NCI-H748 treated with DMSO at 0.1 percent for 48 hours (cell line): ENCODE measurements at regions not wholly inside any gene's neighbourhood (a gene's known extent, or its start where the extent isn't known, plus 50 kb on each side); places are given as distances from the start of the nearest gene placed in this dataset.
"Not testable (repeated sequence)": the region's sequence is repeated elsewhere in the genome, so short reads cannot be mapped to it uniquely, and the experiment has no call there.

Experiments used
- DNase-seq: peaks from one replicate; lab custom pipeline; 2025; lab: John Stamatoyannopoulos, UW

DNA sequence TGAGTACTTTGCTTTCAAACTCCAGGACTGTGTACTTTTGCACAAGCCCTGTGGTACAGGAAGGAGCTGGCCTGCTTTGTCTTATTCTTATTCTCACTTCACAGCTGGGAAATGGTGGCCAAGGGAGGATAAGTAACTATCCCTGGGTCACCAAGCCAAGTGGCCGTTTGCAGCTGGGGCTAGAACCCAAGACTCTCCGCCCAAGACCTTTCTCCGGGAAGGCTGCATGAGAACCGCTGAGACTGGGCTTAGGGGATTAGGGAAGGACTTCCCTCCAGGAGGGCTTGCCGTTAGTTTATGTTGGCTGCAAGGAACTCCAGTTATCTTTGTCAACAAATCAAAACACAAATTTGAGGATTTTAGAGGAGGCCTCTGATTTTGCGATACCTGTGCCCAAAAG lies 109.5 kb upstream of the ADRA1D start:
- no peak for DNase-seq

DNA sequence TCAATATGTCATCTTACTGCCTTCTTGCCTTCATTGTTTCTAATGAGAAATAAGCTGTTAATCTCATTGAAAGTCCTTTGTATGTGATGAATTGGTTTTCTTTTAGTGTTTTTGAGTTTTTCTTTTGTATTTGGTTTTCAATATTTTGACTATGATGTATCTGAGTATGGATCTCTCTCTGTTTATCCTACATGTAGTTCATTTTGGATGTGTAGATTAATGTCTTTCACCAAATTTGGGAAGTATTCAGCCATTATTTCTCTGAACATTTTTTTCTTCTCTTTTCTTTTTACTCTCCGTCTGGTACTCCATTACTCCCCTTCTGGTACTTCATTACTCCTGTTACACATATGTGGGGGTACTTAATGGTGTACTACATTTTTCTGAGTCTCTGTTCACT lies 103.3 kb upstream of the ADRA1D start:
- no peak for DNase-seq

- DNase-seq = no peak
These were observed 101.0 kb upstream of the ADRA1D start for GRCh38 chr20:4350096-4350495.

DNA sequence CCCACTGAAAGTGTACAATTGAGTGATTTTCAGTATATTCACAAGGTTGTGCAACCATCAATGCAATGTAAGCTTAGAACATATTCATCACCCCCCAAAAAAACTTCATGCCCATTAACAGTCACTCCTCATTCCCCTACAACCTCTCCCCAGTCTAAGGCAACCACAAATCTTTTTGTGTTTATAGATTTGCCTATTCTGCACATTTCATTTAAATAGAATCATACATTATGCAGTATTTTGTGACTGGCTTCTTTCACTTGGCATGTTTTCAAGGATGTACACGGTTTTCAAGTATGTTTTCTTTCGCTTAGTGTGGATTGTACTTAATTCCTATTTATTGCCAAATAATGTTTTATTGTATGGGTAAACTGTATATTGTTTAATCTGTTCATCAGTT lies 95.6 kb upstream of the ADRA1D start:
- no peak for DNase-seq

DNA sequence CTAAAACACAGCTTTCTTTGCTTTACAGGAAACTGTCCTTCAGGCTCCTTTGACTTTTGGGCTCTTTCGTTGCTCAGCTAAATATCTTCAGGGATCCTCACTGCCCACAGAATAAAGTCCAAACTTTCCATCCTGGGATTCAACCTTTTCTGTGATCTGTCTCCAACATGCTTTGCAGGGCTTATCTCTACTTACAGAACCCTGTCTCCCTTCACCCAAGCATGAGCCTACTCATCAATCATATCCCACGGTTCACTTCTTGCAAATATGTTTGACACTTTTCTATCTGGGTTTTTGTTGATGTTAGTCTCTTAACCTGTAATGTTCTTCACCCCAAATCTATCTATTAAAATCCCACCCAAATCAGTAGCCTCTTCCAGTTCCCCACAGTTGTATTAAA lies 93.5 kb upstream of the ADRA1D start:
- no peak for DNase-seq

DNA sequence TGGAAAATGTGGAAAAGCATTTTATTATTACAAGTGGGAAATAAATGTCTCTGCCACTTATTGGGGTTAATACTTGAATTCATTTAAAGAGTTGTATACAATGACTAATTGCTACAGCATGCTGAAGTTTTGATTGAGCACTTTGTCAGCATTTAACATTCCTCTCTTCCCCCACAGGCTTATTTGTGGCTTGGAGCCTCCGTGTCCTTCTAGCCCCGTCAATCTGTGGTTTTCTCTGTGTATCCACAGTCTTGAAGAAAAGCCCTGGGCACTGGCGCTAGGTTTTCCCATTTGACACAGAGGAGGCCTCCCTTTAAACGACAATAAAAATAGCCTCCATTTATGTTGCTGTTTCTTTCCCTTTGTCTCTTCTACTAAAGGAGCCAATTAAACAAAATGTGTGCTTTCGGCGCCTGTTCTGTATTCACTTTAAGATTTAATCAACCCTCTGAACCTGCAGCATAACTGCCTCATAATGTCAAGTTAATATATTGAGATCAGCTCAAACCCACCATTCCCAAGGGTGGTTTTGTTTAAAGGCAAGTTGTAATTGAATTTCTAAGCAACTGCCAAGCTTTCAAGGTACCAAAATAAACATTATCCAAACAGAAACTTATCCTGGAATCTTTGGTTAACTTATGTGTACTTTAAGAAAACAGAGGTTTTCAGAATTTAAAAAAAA lies 92.9 kb upstream of the ADRA1D start:
- no peak for DNase-seq

DNA sequence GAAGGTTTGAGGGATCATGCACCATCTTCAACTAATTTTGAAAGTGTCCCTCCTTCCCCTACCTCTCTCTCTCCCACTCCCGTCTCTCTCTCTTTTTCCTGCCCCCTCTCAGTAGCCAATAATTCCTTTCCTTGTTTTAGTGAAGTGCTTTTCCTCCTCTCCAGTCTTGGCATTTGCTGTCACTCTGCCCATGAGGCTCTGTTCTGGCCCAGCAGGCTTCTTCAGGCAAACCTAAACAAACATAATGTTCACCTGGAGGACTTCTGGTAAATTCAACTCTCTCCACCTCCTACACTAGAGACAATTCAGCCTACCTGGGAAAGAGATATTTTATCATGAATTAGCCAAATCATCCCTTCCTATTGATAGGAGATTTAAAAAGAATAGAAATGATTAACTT lies 86.6 kb upstream of the ADRA1D start:
- DNase-seq = no peak

- no peak for DNase-seq
These were observed 83.2 kb upstream of the ADRA1D start for GRCh38 chr20:4332121-4332860.

DNA sequence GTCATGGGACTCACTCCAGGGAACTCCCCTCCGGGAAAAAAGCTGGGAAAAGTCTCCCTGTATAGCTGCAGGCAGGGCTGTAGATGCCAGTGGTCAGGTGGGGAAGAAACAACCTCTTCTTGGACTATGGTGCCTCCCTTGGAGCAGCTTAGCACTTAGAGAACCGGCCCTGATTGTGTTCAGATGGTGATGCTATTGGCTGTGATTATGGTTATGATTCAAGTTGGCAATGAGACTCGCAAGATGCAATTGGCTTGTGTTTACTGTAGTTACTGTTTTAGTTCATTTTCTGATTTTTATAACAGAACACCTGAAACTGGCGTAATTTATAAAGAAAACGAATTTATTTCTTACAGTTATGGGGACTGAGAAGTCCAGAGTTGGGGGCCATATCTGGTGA lies 80.9 kb upstream of the ADRA1D start:
- no peak for DNase-seq

DNA sequence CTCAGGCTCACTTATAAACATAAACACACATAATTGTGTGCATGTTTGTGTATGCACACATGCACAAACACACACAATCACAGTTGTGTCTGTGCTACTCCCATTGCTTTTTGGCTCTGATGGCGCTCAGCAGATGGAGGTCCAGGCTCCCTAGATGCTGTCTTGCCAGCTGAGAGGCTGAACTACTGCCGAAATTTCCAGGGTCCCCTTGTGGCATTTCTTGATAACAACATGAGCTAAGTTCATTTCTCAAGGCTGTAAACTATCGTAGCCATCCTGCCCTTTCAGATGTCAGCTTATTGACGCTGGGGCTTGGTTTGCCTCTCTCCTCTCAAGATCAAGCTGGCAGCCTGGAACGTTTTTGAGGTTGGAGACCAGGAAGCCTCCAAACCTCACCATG lies 80.1 kb upstream of the ADRA1D start:
- DNase-seq = no peak

GRCh38 chr20:4328541-4328940 lies 79.5 kb upstream of the ADRA1D start:
- DNase-seq = no peak

DNA sequence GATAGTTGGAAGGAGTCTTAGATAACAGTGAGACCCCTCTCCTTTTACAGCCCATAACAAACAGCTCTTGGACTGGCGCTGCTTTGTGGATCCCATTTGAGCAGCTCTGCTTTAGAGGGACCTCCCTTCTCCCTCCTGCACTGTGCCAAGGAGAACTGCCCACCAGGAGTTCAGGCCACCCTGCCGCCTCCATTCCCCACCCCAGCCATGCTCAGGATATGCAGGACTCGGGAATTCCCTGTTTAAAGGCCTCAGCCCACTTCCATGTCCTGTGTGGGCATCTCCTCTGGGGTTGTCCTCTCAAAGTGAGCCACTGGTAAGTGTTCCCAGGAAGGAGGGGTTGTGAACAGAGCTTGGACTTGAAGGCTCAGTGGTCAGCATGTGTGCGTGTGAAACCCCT lies 78.9 kb upstream of the ADRA1D start:
- DNase-seq = no peak

DNA sequence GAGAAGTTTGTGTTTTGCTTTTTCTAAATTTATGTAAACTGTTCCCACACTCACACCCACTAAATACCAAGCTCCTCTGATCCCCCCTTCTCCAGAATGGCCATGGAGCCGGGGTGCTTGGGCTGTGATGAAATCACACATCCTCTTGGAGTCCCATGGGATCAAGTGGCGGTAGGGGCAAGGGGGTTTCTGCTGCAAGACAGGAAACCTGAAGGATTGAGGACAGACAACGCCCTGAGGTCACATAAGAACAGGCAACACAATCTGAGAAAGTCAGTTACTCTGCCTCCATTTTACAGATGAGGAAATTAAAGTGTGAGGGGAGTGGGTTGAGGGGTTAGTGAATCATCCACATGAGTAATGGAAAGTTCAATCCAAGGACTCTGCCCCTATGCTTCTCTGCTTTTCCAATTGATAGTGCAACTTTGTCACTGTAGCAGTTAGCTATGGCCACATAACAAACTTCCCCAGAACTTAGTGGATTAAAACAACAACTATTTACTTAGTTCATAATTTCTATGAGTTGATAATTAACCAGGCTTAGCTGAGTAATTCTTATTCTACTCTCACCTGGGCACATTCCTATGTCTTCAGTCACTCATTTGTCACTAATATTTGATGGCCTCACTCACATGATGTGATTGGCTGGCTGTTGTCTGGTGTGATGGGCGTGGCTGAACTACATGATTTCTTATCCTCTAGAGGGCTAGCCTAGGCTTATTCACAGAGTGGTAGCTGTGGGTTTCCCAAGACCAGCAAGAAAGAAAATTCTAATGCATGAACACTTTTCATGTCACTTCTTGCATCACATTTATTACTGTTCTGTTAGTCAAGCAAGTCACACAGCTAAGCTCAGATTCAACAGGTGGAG lies 77.3 kb upstream of the ADRA1D start:
- DNase-seq = no peak

- DNase-seq = no peak
These were observed 76.6 kb upstream of the ADRA1D start for GRCh38 chr20:4325548-4326187.

DNA sequence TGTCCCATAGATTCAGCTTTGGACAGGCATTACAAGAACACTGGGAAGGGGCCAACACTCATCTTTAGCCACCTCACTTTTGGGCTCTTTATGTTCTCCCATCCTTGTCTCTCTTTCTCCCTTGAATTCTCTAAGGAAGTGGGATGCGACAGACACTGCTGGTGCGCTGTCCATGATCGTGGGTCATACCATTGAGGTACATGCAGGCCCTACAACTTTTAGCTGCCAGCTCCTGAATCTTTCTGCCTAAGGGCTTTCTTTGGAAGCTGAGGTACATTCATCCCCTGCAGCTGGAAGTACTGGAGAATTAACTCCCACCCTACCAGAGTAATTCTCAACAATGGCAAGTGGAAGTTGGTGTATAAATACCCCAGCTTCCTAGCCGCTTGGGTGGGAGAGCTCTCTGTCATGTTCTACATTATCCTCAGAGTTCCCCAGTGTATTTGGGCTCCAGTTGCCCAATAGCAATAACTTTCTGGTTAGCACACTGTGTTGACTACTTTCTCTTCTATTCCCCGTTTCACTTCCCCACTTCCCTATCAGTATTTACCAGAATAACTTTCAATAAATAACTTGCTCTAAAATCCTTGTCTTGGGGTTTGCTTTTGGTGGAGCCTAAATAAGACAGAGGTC lies 75.6 kb upstream of the ADRA1D start:
- no peak for DNase-seq

- DNase-seq = no peak
These were observed 73.4 kb upstream of the ADRA1D start for GRCh38 chr20:4322499-4322898.

- DNase-seq = no peak
These were observed 71.2 kb upstream of the ADRA1D start for GRCh38 chr20:4320291-4320690.

GRCh38 chr20:4318891-4319290 lies 69.8 kb upstream of the ADRA1D start:
- DNase-seq = no peak

DNA sequence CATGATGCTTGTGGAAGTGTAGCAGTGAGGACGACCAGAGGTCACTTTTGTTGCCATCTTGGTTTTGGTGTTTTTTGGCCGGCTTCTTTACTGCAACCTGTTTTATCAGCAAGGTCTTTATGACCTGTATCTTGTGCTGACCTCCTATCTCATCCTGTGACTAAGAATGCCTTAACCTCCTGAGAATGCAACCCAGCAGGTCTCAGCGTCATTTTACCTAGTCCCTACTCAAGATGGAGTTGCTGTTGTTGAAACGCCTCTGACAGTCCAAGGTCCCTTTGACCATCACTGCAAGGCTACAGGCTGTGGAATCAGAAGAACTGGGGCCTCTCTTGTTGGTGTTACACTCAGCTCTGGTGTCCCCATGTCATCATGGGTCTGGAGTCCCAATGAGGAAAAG lies 61.5 kb upstream of the ADRA1D start:
- not testable (repeated sequence) for DNase-seq

- no peak for DNase-seq
These were observed 57.1 kb upstream of the ADRA1D start for GRCh38 chr20:4306206-4306605.

DNA sequence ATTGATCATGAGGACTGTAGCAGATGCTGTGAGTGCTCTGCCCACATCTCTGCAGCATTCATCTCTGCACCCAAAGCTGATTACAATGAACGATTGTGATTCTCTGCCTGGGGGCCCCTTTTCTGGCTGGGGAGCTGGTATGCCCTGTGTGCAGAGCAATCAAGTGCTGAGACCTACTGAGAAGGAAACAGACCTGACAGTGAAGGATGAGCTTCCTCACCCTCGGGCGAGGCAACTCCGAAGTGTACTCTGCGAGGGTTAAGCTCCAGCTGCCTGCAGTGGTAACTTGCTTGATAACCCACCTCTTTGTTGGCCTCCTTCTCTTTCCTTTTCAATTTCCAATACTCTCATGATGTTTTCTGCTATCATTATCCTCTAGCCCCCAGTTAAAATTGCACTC lies 56.0 kb upstream of the ADRA1D start:
- no peak for DNase-seq

GRCh38 chr20:4304601-4305000 lies 55.5 kb upstream of the ADRA1D start:
- no peak for DNase-seq
